NOMO-1 treated with dmso at 0.1 percent for 144 hours (cell line): ENCODE measurements at regions not wholly inside any gene's neighbourhood (a gene's known extent, or its start where the extent isn't known, plus 50 kb on each side); places are given as distances from the start of the nearest gene placed in this dataset.
"Not testable (repeated sequence)": the region's sequence is repeated elsewhere in the genome, so short reads cannot be mapped to it uniquely, and the experiment has no call there.

Source experiments
- DNase-seq: peaks from one replicate; lab custom pipeline; 2025; ENCODE audit not compliant: unreplicated experiment; lab: John Stamatoyannopoulos, UW

DNA sequence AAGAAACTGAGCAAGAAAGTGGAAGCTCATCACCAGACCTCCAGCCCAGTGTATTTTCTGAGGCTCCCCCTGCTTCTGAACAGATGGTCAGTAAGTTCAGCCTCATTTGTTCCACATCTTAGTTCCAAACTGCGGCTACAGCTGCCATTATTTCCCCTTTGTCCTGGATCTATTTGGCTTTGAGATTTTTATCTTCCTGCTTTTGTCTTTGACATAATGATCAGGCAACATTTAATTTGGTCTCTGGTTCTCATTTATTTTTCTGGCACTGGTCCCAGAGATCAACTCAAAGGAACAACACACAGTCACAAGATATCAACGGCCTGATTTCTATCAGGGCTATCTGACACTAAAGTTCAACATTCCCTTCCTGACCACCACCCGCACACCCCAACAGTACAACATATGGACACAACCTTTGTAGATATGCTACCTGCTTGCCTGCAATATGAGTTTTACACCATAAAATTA is 137.5 kb downstream of the FAM76B start:
- no peak for DNase-seq

DNA sequence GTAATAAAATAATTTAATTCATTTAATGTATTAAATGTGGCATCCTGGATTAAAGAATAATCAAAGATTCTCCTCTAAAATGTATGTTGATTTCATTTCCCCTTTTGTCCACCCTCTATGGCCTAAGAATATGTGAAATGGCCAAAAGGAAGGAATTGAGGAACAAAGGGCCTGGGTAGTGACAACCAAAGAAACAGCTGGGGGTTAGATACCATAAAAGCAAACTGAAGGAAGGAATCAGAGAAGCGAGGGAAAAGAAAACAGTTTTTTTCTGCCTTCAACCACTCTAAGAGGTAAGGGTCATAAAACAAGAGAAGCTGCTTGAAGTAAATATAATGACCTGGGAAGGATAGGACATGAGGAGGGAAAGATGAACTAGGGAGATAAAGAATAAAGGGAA is 139.3 kb downstream of the FAM76B start:
- DNase-seq: peak; percentile 56

DNA sequence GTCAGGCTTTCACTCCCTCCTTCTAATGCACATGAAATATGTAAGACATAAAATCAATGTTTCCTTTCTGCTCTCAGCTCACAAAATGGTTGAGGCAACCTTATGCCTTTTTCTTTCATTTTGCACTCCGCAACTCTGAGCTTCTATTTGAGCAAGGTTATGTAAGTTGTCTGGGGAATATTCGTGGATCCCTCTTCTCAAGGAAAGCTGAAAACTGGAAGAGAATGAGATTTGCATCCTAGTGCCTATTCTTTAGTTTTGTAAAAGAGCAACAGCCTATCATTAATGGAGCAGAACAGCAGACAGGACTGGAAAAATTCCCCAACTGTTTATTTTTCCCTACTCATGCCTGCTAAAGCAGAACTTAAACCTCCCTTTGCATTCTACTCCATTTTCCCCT is 141.7 kb downstream of the FAM76B start:
- no peak for DNase-seq

DNA sequence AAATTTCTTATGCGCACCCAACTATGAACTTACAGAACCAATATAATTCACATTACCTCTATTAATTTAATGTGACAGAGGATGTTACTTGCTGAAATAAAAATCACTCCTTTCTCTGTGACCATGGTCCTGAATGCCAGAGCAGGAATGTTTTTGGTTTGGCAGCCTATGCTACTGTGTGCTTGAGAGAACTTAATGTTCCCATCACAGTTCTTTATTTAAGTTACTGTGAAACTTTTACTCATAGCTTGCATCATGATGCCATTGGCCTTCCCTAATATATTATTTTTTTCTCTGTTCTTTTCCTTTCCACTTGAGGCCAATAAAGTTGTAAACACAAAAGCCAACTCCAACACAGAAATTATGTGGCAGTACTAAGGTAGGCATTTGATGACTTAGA is 142.2 kb downstream of the FAM76B start:
- no peak for DNase-seq

DNA sequence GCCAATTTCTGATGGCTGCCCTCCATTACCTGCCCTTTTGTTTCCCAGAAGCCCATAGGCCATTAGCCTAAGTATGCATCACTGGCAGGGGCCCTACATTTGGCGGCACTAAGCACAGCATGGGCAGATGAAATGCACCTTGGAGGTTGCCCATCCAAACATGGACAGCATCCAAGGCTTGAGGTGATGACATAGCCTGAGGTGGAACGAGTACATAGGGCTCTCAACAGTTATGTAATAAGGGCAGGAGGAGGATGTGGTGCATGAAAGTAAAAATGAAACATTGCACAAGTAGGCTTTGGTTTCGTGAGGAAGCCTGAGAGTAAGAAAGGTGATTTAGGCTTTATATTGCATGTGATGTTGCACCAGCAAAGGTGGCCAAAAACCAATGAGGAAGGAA is 148.1 kb downstream of the FAM76B start:
- peak; percentile 90 for DNase-seq

DNA sequence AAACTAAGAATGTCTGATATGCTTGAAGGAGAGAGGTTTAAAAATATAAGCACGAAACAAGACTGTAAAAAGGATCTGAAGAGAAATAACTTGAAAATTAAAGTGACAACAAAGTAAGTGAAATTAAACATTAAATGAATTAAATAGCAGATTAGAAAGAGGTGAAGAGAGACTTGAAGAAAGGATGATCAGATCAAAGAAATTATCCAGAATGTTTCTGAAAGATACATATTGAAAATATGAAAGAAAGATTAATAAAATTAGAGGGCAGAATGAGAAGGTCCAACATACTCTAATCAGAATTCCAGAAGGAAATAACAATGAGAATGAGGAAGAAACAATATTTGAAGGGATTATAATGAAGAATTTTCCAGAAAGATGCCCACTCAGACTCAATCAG is 151.1 kb downstream of the FAM76B start:
- no peak for DNase-seq

DNA sequence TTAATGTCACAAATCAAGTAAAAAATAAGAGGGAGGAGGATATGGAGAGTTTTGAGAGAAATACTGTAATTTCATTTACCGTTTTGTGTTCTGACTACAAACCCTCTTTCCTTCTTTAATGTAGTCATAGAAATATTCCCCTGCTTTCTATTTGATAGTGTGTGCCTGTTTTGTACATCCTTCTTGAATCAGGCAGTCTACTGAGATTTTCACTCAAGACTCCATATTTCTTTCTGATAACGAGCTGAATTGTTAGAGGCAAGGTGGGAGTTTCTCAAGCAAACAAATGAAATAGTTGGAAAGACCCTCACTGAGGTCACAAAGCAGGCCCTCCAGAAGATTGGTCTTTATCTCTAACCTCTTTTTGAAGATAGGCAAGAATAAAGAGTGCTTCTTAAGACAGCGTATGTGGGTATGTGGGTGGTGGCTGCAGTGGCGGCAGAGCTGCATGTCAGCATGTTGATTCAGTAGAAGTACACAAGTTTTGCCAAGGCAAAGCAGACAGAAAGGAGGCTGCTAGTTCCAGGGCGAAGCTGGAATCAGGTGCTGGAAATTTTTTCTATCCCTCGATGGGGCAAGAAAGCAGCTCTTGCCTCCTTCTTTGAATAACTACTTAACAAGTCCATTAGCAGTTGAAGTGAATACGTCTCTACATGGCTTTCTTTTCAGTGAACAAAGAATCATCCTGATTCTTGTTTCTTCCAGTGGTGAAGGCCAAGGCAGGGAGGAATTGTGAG is 164.2 kb downstream of the FAM76B start:
- no peak for DNase-seq

DNA sequence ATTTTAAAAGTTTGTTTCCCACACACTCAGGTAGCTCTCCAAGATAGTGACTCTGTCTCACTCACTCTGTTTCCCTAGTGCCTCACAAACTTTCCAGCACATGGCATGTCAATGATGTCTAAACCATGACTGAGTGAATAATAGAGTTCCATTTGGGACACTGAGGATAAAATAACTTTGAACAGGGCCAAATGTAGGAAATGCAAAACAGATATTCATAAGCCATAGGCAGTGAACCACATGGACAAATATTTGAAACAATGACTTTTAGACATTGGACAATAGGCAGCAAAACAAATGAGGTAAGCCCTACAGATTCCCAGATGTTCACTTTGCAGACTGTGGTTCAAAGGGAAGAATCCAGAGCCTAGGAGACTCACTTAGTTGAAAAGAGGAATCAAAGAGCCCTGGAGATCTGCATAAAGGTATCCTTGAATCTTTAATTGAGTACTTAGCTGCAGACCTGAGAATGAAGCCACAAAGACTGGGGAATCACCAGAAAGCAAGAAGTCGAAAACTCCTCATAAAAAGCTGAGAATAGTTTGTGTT is 173.3 kb downstream of the FAM76B start:
- no peak for DNase-seq

DNA sequence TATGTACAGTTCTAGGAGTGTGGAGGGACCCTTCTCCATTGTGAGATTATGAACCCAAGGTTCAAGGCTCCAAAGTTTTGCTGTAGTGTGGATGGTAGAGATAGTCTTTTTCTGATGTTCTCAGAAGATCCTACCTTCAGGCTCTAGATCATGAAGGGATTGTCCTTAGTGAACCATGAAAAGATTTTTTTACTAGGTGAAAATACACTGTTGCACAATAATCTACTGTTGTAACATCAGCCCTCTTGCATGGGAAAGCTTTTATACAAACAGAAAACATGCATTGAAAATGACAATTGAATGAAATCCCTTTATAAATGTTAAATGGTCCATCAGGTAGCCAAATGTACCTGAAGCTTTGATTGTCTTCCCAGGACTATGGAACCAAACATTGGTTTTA is 177.8 kb downstream of the FAM76B start:
- no peak for DNase-seq

DNA sequence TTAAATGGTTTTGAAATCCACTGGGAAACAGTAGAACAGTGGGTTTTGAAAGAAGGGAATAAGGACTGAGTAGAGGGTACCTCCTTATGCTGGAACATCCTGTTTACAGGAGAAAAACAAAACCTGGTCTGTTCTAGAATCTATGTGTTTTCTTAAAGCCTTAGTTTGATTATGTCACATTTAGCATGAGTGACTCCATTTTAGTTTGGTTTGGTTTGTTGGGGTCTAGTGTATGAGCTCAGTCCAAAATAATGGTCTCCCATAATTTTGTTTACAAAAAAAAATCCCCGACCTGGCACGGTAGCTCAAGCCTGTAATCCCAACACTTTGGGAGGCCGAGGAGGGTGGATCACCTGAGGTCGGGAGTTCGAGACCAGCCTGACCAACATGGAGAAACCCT is 179.4 kb downstream of the FAM76B start:
- DNase-seq: not testable (repeated sequence)

DNA sequence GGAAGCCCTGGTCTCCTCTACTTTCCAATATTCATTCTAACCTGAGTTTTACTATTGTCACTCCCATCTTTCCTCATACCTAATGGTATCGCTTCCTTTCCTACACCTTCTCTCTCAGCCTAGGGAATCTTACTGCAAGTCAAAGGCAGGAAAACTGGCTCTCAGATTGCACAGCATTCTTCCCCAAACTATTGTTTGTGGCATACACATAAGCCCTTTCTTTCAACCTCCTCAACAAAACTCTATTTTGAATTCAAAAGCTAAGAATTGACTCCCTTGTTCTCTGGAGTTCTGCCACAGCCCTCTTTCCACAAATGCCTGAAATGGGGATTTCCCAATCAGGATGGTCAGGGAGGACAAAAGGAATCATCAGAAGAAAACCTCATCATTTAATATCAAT is 181.5 kb downstream of the FAM76B start:
- no peak for DNase-seq

DNA sequence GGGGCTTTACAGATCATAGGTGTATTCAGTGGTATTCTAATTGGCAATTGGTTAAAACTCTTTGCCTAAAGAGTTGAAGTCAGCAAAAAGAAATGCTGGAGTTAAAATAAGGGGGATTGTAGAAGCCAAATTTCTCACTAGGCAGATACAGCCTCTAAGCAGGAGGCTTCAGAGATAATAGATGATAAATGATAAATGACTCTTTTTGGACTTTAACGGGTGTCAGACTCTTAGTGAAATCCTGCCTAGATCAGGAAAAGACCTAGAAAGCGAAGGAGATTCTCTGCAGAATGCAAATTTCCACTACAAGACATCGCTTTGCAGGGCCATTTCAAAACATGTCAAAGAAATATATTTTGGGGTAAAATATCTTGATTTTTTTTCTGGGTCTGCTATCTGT is 182.8 kb downstream of the FAM76B start:
- no peak for DNase-seq

DNA sequence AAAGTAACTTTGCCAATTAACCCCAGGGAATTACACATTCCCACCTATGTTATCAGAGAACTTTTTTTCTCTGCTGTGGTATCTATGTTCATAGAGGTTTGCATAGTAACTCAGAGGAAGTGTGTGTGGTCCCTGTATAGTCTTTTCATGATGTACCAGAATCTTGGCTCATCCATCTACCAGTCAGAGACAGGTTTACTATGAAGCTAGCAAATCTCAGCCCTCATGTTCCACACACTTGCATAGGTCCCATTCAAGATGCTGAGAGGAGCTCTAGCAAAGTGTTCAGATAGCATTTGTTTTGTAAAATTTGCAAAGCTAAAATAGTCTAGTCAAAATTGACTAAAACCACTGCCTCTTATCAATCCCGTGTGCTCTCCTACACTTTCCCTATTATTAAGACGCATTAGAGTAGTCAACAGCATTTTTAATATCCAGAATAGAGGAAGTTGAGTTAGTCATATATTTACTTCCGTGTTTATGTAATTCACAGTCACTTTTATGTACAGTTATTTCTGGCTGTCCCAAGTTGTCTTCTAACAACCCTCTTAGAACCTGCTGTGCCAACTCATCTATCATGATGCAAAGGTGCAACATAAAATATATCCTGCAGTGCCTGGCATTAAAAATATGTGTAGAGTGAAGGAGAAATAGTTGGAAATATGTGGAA is 184.2 kb downstream of the FAM76B start:
- no peak for DNase-seq

DNA sequence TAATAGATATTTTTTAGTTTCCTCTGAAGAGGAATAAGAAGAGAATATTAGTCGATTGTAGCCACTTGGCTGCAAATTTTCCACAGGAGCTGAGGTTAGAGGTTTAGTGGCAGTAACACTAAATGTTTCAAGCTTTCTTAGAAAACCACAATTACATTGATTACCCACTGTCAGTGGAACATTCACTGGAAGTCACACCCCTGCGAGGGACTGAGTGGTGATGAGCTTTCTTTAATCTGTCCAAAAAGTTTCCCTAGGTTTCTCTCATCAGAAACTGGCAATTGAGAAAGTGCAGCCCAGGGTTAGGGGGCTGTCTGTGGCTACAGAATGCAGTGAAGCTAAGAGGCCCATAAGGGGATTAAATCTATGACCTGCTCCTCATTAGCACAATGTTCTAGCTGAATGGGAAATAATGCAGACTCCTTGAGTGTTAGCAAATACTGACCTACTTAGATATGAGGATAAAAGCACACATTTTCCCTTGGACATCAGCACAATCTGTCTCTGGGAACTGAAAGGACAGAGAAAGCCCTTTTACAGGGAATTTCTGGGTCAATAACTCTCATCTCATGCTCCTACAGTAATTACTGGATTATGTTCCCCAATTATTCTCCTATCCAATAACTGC is 189.5 kb downstream of the FAM76B start:
- DNase-seq: no peak

DNA sequence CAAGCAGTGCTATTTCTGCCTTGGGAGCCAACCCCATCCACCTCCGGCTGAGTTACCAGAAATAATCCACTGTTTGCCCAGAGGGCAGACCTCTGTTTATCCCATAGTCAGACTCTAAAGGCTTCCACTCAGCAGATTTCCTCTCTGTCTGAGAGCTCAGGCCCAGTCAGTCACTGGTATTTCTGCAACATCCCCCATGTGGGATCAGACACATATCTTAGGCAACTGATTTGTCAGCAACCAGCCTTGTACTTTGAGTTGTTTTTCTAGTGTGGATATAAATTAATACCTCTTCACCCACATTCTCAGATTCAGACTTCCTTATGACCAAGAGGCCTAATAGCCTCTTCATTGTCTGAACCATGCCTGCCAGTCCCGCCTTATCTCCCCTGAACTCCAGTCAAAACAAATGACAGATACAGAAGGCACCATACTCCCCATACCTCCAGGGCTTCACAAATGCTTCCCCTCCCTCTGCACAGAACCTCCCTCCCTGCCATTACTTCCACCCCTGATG is 193.6 kb downstream of the FAM76B start:
- no peak for DNase-seq

DNA sequence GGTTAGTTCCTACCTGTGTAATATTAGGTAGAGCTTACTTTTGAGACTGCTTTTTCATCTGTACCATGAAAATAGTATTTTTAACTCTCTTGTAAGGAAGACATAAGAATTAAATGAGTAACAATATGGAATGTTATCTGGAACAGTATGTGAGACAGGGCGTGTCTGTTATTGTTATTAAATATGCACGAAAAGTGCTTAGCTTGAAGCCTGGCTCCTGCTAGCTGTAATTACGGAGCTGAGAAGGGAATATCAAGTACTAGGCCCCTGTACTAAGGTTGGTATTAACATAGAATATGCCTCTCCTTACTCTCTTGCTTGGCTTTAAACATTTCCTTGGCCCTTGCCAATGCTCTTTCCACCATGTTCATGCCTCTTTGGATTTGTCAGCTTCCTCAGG is 194.0 kb downstream of the FAM76B start:
- DNase-seq: no peak

DNA sequence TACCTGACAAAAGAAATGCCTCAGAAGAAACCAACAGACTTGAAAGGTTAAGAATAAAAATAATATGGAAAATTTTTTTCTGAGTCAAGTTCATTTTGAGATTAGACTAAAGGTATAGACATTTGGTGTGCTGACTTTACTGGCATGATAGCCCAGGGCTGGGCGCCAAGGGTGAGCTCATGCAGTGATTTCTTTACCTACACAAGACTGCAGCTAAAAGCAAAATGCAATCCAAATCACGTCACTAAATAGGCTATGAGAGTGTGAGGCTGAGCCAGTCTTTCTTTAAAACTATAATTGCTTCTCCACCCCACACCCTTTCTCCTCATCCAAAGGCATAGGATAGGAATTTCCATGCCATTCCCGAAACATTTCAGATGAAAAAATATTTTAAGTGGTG is 196.5 kb downstream of the FAM76B start:
- no peak for DNase-seq

DNA sequence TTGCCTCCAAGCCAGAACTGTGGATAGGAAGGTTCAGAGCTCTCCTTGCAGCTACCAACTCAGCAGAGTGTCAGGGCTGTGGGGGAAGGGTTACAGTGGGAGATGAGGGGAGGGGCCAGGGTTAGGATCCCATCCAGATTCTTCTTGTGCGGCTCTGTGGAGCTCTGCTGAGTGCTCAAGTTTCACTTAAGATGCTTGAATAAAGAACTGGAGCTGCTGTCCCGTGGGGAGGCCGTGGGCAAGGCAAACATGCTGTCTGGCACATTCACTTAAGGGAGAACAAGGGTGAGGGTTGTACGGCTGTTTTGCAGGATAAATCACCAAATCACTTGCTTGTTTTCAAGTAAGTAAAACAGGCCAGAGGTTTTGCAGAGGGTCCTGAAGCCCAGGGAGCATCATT is 197.1 kb downstream of the FAM76B start:
- no peak for DNase-seq

DNA sequence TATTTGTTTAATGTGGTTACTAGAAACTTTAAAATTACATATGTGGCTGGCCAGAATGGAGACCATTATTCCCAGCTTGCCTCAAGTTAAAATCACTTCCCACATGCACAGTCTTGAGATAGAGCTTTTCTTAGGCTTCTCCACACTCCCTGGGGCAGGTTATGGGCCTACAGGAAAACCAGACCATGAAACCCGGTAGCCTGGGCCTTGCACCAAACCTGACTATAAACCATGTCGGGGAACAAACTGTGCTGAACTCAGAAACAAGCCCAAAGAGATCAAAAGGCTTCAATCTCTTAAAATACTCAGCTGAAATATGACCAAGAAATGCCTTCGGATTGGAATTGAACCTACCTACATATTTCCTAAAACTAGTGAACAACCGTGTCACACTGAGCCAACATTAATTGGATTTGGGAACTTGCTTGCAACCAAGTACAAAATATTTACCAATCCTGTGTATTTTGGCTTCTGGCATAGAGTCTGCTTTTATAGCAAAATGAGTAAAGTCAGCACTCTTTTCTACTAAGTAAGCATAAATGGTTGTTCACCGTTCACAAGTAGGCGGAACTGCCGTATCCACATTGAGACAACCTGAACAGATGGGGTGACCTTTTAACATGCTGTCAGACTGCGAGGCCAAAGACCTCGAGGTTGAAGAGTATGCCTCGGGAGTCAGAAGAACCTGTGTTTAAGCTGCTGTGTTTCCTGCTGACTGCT is 199.5 kb downstream of the FAM76B start:
- DNase-seq: no peak

DNA sequence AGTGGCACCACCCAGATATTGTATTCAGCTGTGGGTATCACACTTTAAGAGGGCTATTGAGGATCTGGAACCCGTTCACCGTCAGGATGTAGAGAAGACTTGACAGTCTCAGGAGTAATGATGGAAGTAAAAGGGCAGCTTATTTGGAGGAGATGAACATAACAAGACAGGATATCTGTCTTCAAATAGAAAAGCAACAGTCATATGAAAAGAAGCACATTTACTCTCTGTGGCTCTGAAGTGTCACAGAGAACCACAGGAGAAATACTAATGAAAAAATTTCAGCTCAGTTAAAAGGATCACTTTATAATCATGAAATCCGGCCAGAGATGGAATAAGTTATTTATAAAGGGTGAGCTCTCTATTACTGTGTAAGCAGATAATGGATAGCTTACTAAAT is 200.8 kb downstream of the FAM76B start:
- no peak for DNase-seq

DNA sequence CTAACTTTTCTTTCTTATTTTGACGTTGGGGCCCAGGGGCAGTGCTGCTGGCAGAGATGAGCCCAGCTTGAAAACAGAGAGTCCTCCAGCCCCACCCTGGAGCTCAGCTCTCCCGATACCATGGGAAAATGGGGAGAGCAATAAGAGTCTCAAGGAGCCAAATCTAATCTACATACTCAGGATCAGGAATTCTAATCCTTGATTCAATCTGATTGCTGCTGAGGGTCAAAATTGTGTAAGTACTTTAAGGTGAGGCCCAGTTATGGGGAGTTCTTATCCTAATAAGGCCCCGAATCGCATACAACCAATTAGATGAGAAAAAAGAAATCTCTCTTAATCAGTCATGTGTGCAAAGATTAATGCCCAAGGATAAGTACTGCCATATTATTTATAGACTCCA is 202.9 kb downstream of the FAM76B start:
- DNase-seq: no peak
